ENCODE measurements at regions not wholly inside any gene's neighbourhood (a gene's known extent, or its start where the extent isn't known, plus 50 kb on each side); places are given as distances from the start of the nearest gene placed in this dataset.

GRCh38 chr6:5828296-5828695, 178.4 kb downstream of the NRN1 start:
- CTCF ChIA-PET (ENCODE audit: low intra/inter-chr PET ratio): no interaction called here
- Histone ChIP-seq H3K9me1 (ENCODE audit: control insufficient read depth, insufficient read depth, low read length) (no peaks in the 10 kb centered on the region), H2AFZ (ENCODE audit: low read depth, low read length) (no peak overlapping the region), H3K79me2 (ENCODE audit: control insufficient read depth, insufficient read depth, low read length) (no peaks in the 10 kb centered on the region), H3K27ac (ENCODE audit: extremely low read depth, low read depth, low read length) (no peak overlapping the region), H3K4me2 (ENCODE audit: insufficient read depth, low read length) (no peak overlapping the region), H3K4me1 (replicated peaks in 1 of 2; ENCODE audit: control insufficient read depth in 2 of 2, insufficient read depth in 2 of 2, low read length in 2 of 2) (no peaks in the 10 kb centered on the region), H3K36me3 (ENCODE audit: control insufficient read depth, insufficient read depth, low read length) (no peaks in the 10 kb centered on the region), H3K9me3 (replicated peaks; ENCODE audit: control insufficient read depth, insufficient read depth, low read depth, low read length) (no peaks in the 10 kb centered on the region), H3K4me3 (no peak overlapping the region), H3K27me3 (ENCODE audit: control insufficient read depth in 2 of 2, insufficient read depth in 2 of 2, low read length in 2 of 2) (peaks cover 18 to 25% of the 10 kb centered on the region in 2 experiments; a peak in 3 of 5 replicates), H4K20me1 (replicated peaks; ENCODE audit: control insufficient read depth, insufficient read depth, low read length) (no peaks in the 10 kb centered on the region; the same call in 1 of the 2 replicates), H3K9ac (ENCODE audit: insufficient read depth in 1 of 2, low read depth in 2 of 2, low read length in 2 of 2) (no peak overlapping the region)
- TF ChIP-seq CBX3 (IDR thresholded peaks at IDR 0.05; ENCODE audit: borderline replicate concordance in 1 of 2, low read length in 2 of 2): no peak
- TF ChIP-seq ZBTB1 (CRISPR knock-in tag; IDR thresholded peaks at IDR 0.05; ENCODE audit: borderline replicate concordance, low read depth): no peak
- no peak for TF ChIP-seq TEAD4 (IDR thresholded peaks at IDR 0.05; ENCODE audit: low read length)
- no peak for TF ChIP-seq TEAD4 (CRISPR knock-in tag; IDR thresholded peaks at IDR 0.05; ENCODE audit: borderline replicate concordance)
- TF ChIP-seq SPI1 (IDR thresholded peaks at IDR 0.05; ENCODE audit: borderline replicate concordance, low read depth, low read length): no peak
- no peak for FAIRE-seq
- ATAC-seq: no peak; the same call in 2 of the 3 replicates
- BruUV-seq (replicated peaks): no TSS peak
- in situ Hi-C loops (cut with MboI): no loop called here
- intact Hi-C loops (cut with micrococcal nuclease): no loop called here
- WGBS (ENCODE audit: insufficient coverage, low coverage, missing lambda C conversion rate): under 1% methylated on average over 11 of the region's 11 CpGs
- DNase-seq (ENCODE audit: extremely low read depth in 1 of 4, low spot score in 3 of 4): no peak
- POLR2A ChIA-PET: no interaction called here

Measured in K562 (cell line).